Esophagus squamous epithelium (tissue), 4 donors: ENCODE measurements at regions not wholly inside any gene's neighbourhood (a gene's known extent, or its start where the extent isn't known, plus 50 kb on each side); places are given as distances from the start of the nearest gene placed in this dataset.

Experiments used
- POLR2A ChIP-seq, 4 donors: fragments of 450-650 bp; IDR thresholded peaks; one replicate each; pipeline ENCODE4 v1.6.1; 2017; ENCODE audit warnings: antibody characterized with exemption in 4 of 4, mild to moderate bottlenecking in 4 of 4, moderate library complexity in 3 of 4
- TF ChIP-seq, protein P1 (sequence below), 6 experiments: fragments of 450-650 bp in 4 of 6; fragments of 200-600 bp in 2 of 6; sonication (generic) in 2 of 6; IDR thresholded peaks; one replicate each; pipeline ENCODE4 v1.5.1; 2016 to 2019; ENCODE audit warnings: antibody characterized with exemption in 6 of 6, mild to moderate bottlenecking in 4 of 6, moderate library complexity in 4 of 6

DNA sequence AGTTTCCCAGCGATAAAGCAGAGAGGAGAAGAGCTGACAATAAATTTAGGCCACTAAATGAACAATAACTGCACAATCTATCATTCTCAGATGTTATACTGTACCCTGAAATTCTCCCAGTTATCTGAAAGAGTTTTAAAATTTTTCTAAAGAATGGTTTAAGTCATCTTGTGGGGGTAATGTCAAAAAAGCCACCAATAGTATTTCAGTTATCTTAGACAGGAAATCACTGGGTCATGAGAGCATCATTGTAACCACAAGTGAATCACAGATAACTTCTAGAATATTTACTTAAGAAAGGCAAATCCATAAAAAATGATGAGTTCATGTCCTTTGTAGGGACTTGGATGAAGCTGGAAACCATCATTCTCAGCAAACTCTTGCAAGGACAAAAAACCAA lies 147.1 kb downstream of the DNAJB9 start:
- TF ChIP-seq POLR2A (IDR thresholded peaks at IDR 0.05): no peak
- TF ChIP-seq, protein P1, sequence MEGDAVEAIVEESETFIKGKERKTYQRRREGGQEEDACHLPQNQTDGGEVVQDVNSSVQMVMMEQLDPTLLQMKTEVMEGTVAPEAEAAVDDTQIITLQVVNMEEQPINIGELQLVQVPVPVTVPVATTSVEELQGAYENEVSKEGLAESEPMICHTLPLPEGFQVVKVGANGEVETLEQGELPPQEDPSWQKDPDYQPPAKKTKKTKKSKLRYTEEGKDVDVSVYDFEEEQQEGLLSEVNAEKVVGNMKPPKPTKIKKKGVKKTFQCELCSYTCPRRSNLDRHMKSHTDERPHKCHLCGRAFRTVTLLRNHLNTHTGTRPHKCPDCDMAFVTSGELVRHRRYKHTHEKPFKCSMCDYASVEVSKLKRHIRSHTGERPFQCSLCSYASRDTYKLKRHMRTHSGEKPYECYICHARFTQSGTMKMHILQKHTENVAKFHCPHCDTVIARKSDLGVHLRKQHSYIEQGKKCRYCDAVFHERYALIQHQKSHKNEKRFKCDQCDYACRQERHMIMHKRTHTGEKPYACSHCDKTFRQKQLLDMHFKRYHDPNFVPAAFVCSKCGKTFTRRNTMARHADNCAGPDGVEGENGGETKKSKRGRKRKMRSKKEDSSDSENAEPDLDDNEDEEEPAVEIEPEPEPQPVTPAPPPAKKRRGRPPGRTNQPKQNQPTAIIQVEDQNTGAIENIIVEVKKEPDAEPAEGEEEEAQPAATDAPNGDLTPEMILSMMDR (IDR thresholded peaks at IDR 0.05): no peak
